GM12865 (cell line): ENCODE measurements at regions not wholly inside any gene's neighbourhood (a gene's known extent, or its start where the extent isn't known, plus 50 kb on each side); places are given as distances from the start of the nearest gene placed in this dataset.
"Not testable (repeated sequence)": the region's sequence is repeated elsewhere in the genome, so short reads cannot be mapped to it uniquely, and the experiment has no call there.

ENCODE experiments used
- DNase-seq: peaks from one replicate; pipeline ENCODE4 v3.0.0; 2010; ENCODE audit warnings: low read depth
- H3K4me3 ChIP-seq: 2 replicates; pipeline ENCODE4 v1.5.1; 2011; ENCODE audit warnings: mild to moderate bottlenecking, low read depth, low read length, control low read depth
- TF ChIP-seq, protein P1 (sequence below): IDR thresholded peaks from 2 replicates; pipeline ENCODE4 v1.5.1; 2011; ENCODE audit warnings: low read length, control low read depth, low read depth, inconsistent platforms; ENCODE audit not compliant: insufficient read depth; ENCODE audit errors: missing control alignments

DNA sequence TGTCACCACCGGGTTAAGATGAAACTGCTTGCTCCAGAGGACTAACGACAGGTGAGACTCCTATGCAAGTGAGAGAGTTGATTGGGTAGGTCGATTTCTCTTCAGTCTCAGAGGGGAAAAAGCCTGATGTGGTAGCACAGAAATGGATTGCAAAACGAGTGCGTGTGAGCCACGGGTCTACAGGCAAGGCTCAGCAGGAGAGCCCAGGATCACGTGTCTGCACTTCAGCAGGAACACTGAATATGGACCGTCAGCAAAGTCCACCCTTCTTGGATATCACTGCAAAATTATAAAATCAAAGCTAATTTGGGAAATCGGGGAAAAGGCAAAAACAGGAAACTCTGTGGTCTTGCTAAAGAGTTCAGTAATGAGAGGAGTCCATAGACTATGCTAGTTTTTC lies 107.7 kb upstream of the ZNF648 start:
- no peak for DNase-seq
- no peak overlapping the region for H3K4me3 ChIP-seq

DNA sequence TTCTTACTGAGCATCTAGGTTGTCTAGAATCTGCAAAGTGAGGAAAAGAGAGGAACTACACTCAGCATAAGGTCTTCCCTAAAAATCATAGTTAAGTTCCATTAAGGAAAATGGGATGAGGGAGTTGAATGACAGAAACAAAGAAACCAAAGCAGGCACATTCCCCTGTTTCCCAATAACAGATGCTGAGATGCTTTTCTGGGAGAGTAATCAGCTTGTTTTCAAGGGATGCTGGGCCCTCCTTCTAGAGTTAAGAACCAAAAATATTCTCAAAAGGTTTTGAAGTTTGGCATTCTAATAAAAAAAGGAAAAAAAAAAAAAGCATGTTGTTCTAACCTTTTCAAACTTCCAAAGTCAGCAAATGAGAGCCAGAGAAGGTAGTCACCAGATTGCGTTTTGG lies 105.2 kb upstream of the ZNF648 start:
- TF ChIP-seq, protein P1, sequence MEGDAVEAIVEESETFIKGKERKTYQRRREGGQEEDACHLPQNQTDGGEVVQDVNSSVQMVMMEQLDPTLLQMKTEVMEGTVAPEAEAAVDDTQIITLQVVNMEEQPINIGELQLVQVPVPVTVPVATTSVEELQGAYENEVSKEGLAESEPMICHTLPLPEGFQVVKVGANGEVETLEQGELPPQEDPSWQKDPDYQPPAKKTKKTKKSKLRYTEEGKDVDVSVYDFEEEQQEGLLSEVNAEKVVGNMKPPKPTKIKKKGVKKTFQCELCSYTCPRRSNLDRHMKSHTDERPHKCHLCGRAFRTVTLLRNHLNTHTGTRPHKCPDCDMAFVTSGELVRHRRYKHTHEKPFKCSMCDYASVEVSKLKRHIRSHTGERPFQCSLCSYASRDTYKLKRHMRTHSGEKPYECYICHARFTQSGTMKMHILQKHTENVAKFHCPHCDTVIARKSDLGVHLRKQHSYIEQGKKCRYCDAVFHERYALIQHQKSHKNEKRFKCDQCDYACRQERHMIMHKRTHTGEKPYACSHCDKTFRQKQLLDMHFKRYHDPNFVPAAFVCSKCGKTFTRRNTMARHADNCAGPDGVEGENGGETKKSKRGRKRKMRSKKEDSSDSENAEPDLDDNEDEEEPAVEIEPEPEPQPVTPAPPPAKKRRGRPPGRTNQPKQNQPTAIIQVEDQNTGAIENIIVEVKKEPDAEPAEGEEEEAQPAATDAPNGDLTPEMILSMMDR, result no peak
- DNase-seq, result no peak

More for the DNA sequence above, 107.7 kb upstream of the ZNF648 start:
- TF ChIP-seq, protein P1, result no peak

DNA sequence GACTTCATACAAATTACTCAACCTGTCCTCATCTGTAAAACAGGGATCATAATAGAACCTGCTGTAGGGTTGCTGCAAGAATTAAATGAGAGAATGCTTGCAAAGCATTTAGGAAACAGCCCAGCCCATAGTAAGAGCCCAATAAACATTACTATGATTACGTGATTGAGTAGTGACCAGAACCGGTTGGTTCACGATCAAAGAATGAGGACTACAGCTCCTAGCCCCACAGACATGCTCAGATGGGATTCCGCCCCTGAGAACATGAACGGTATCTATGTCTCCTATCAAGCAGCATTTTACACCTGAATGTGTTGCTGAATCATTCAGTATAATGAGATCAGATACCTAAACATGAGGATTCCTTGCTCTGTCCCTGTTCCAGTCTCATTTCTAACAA lies 104.8 kb upstream of the ZNF648 start:
- H3K4me3 ChIP-seq, result no peak overlapping the region
- TF ChIP-seq, protein P1, result no peak
- no peak for DNase-seq

More for the DNA sequence above, 105.2 kb upstream of the ZNF648 start:
- H3K4me3 ChIP-seq, result no peak overlapping the region

DNA sequence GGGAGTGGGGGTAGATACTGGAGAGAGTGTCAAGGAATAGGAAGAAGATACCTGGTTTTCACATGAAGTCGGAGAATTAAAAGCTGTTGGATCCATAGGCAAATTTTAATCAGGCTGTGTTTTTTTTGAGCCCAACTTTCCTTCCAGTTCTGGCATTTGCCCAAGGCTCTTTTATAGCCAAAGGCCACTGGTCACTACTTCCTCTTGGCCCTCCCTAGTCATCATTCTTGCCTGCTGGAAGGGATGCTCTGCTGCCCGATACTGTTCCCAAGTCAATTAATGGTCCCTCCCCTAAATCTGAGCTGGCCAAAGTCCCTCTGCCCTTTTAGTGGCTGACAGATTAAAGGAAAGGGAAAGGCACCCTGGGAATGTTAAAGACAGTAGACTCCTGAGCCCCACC lies 102.8 kb upstream of the ZNF648 start:
- no peak for DNase-seq
- TF ChIP-seq, protein P1, result no peak
- H3K4me3 ChIP-seq, result no peak overlapping the region

DNA sequence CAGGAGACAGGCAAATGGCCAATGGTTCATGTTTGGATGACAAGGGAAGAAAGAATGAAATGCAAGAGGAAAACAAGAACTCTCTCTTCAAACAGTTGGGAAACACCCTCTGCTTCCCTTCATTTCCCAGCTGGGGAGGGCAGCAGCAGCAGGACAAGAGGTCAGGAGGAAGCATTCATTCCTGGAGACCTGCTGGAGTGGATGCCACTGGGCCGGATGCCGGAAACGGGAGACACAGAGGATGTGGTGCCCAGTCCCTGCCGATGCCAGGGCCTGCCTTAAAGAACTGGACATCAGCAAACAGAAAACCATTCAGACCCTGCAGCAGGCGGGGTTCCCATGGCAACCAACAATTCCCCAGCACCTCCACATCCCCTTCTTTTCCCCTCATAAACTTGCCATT lies 102.3 kb upstream of the ZNF648 start:
- TF ChIP-seq, protein P1, result no peak
- no peak overlapping the region for H3K4me3 ChIP-seq
- no peak for DNase-seq

DNA sequence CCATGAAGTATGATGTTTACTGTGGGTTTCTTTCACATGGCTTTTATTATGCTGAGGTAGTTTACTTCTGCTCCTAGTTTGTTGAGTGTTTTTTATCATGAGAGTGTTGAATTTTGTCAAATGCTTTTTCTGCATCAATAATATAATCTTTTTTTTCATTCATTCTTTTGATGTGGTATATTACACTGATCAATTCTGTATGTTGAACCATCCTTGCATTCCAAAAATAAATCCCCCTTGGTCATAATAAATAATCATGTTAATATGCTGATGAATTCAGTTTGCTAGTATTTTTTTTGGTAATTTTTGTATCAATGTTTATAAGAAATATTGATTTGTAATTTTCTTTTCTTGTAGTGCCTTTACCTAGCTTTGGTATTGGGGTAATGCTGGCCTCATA lies 97.9 kb upstream of the ZNF648 start:
- TF ChIP-seq, protein P1, result no peak
- H3K4me3 ChIP-seq, result no peak overlapping the region
- no peak for DNase-seq

DNA sequence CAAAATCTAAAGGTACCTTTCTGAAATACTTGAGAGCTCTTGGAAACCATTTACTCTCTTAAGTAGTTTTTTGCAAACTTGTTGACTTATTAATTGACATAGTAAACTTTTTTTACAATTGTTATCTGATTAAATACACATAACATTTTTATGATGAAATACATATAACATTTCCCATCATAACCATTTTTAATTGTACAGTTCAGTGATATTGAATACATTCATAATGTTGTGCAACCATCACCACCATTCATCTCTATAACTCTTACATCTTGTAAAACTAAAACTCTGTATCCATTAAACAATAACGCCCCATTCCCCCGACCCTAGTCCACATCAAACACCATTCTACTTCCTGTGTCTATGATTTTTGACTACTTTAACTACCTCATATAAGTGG lies 95.7 kb upstream of the ZNF648 start:
- no peak for DNase-seq
- TF ChIP-seq, protein P1, result no peak
- no peak overlapping the region for H3K4me3 ChIP-seq

DNA sequence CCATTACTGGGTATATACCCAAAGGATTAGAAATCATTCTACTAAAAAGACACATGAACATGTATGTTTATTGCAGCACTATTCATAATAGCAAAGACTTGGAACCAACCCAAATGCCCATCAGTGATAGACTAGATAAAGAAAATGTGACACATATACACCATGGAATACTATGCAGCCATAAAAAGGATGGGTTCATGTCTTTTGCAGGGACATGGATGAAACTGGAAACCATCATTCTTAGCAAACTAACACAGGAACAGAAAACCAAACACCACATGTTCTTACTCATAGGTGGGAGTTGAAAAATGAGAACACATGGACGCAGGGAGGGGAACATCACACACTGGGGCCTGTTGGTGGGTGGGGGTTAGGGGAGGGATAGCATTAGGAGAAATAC lies 92.9 kb upstream of the ZNF648 start:
- not testable (repeated sequence) for DNase-seq, H3K4me3 ChIP-seq
